WTC11 (cell line): ENCODE measurements at regions not wholly inside any gene's neighbourhood (a gene's known extent, or its start where the extent isn't known, plus 50 kb on each side); places are given as distances from the start of the nearest gene placed in this dataset.
"Not testable (repeated sequence)": the region's sequence is repeated elsewhere in the genome, so short reads cannot be mapped to it uniquely, and the experiment has no call there.

Experiments used
- ATAC-seq: fragments of 200-7000 bp; cut with Tn5 transposase; 2 replicates; pipeline ENCODE4 v1.10.0; 2021; ENCODE audit warnings: mild to moderate bottlenecking, moderate library complexity
- CTCF ChIA-PET: fragments of 300-600 bp; sonication (Branson Sonifier 250); formaldehyde crosslinking; loops from one replicate; lab custom pipeline; 2021; ENCODE audit warnings: antibody characterized with exemption; lab: Charles Lee
- POLR2A ChIA-PET: fragments of 350-600 bp; sonication (Branson Sonifier 250); formaldehyde crosslinking; loops from one replicate; lab custom pipeline; 2021; ENCODE audit warnings: antibody characterized with exemption; lab: Charles Lee
- DNase-seq: peaks from one replicate; pipeline ENCODE4 v3.0.0; 2021; ENCODE audit warnings: low spot score
- H3K27ac Mint-ChIP-seq: 2 replicates; pipeline ENCODE4 v1.8.0; 2021; ENCODE audit warnings: mixed read lengths
- H3K27me3 Mint-ChIP-seq: 2 replicates; pipeline ENCODE4 v1.8.0; 2021; ENCODE audit warnings: low read depth, mild to moderate bottlenecking, moderate library complexity, mixed read lengths
- H3K36me3 Mint-ChIP-seq: 2 replicates; pipeline ENCODE4 v1.8.0; 2021; ENCODE audit warnings: mixed read lengths
- H3K4me1 Mint-ChIP-seq: 2 replicates; pipeline ENCODE4 v1.8.0; 2022; ENCODE audit warnings: mixed read lengths
- H3K4me3 Mint-ChIP-seq: 2 replicates; pipeline ENCODE4 v1.8.0; 2021; ENCODE audit warnings: mild to moderate bottlenecking, moderate library complexity, mixed read lengths
- H3K9me3 Mint-ChIP-seq: 2 replicates; pipeline ENCODE4 v1.8.0; 2021; ENCODE audit warnings: mixed read lengths
- ESRRA ChIP-seq: sonication (generic); formaldehyde crosslinking; IDR thresholded peaks from 2 replicates; pipeline ENCODE4 v1.8.1; 2022; ENCODE audit warnings: mild to moderate bottlenecking, missing genetic modification reagents, borderline replicate concordance
- FOXJ3 ChIP-seq: sonication (generic); formaldehyde crosslinking; IDR thresholded peaks from 2 replicates; pipeline ENCODE4 v1.9.0; 2021; ENCODE audit warnings: missing genetic modification reagents, mild to moderate bottlenecking, borderline replicate concordance
- FOXK1 ChIP-seq: sonication (generic); formaldehyde crosslinking; IDR thresholded peaks from 2 replicates; pipeline ENCODE4 v1.8.0; 2022; ENCODE audit warnings: mild to moderate bottlenecking, moderate library complexity, missing genetic modification reagents
- JAZF1 ChIP-seq: fragments of 250-450 bp; sonication (Bioruptor Pico); IDR thresholded peaks from 2 replicates; pipeline ENCODE4 v1.9.0; 2021; ENCODE audit warnings: moderate library complexity, mild to moderate bottlenecking, inconsistent platforms
- JUN ChIP-seq: sonication (generic); formaldehyde crosslinking; IDR thresholded peaks from 2 replicates; pipeline ENCODE4 v1.8.0; 2023; ENCODE audit warnings: mild to moderate bottlenecking, missing genetic modification reagents
- KAT7 ChIP-seq: sonication (generic); formaldehyde crosslinking; IDR thresholded peaks from 2 replicates; pipeline ENCODE4 v1.8.1; 2023; ENCODE audit warnings: missing genetic modification reagents, mild to moderate bottlenecking, borderline replicate concordance
- MXD4 ChIP-seq: fragments of 250-450 bp; sonication (Bioruptor Pico); IDR thresholded peaks from 2 replicates; pipeline ENCODE4 v1.8.0; 2021; ENCODE audit warnings: mild to moderate bottlenecking, moderate library complexity, borderline replicate concordance
- NFATC4 ChIP-seq: fragments of 250-450 bp; sonication (Bioruptor Pico); IDR thresholded peaks from 2 replicates; pipeline ENCODE4 v1.9.0; 2021; ENCODE audit warnings: mild to moderate bottlenecking
- NR1H2 ChIP-seq: sonication (generic); formaldehyde crosslinking; IDR thresholded peaks from 2 replicates; pipeline ENCODE4 v1.9.0; 2021; ENCODE audit warnings: mild to moderate bottlenecking, moderate library complexity, missing genetic modification reagents
- NR2C2 ChIP-seq: sonication (generic); formaldehyde crosslinking; IDR thresholded peaks from 2 replicates; pipeline ENCODE4 v1.8.0; 2022; ENCODE audit warnings: mild to moderate bottlenecking, missing genetic modification reagents
- ZNF232 ChIP-seq: sonication (generic); formaldehyde crosslinking; IDR thresholded peaks from 2 replicates; pipeline ENCODE4 v1.8.0; 2022; ENCODE audit warnings: mild to moderate bottlenecking, missing genetic modification reagents
- ZNF263 ChIP-seq: sonication (generic); formaldehyde crosslinking; IDR thresholded peaks from 2 replicates; pipeline ENCODE4 v1.8.1; 2022; ENCODE audit warnings: low read depth, mild to moderate bottlenecking, moderate library complexity, missing genetic modification reagents
- ZNF317 ChIP-seq: sonication (generic); formaldehyde crosslinking; IDR thresholded peaks from 2 replicates; pipeline ENCODE4 v1.8.1; 2023; ENCODE audit warnings: low read depth, mild to moderate bottlenecking, moderate library complexity, missing genetic modification reagents, borderline replicate concordance
- ZNF396 ChIP-seq: fragments of 250-450 bp; sonication (Bioruptor Pico); IDR thresholded peaks from 2 replicates; pipeline ENCODE4 v1.8.0; 2021; ENCODE audit warnings: mild to moderate bottlenecking, moderate library complexity, borderline replicate concordance
- ZNF416 ChIP-seq: fragments of 250-450 bp; sonication (Bioruptor Pico); IDR thresholded peaks from 2 replicates; pipeline ENCODE4 v1.9.0; 2021; ENCODE audit warnings: mild to moderate bottlenecking, inconsistent platforms
- TF ChIP-seq, protein P1 (sequence below): sonication (generic); formaldehyde crosslinking; IDR thresholded peaks from 2 replicates; pipeline ENCODE4 v1.8.1; 2022; ENCODE audit warnings: missing genetic modification reagents, borderline replicate concordance
- TF ChIP-seq, protein P2 (sequence below): fragments of 250-450 bp; sonication (Bioruptor Pico); IDR thresholded peaks from 2 replicates; pipeline ENCODE4 v1.9.0; 2021; ENCODE audit warnings: mild to moderate bottlenecking, borderline replicate concordance
- TF ChIP-seq, protein P3 (sequence below): fragments of 250-450 bp; sonication (Bioruptor Pico); IDR thresholded peaks from 2 replicates; pipeline ENCODE4 v1.9.0; 2021; ENCODE audit warnings: mild to moderate bottlenecking
- TF ChIP-seq, protein P4 (sequence below): sonication (generic); formaldehyde crosslinking; IDR thresholded peaks from 2 replicates; pipeline ENCODE4 v1.8.0; 2022; ENCODE audit warnings: mild to moderate bottlenecking, missing genetic modification reagents
- TF ChIP-seq, protein P5 (sequence below): fragments of 250-450 bp; sonication (Bioruptor Pico); conservative IDR thresholded peaks from 2 replicates; pipeline ENCODE4 v1.9.0; 2021; ENCODE audit warnings: mild to moderate bottlenecking
- TF ChIP-seq, protein P6 (sequence below): fragments of 250-450 bp; sonication (Bioruptor Pico); IDR thresholded peaks from 2 replicates; pipeline ENCODE4 v2.1.2; 2022; ENCODE audit warnings: mild to moderate bottlenecking, moderate library complexity

DNA sequence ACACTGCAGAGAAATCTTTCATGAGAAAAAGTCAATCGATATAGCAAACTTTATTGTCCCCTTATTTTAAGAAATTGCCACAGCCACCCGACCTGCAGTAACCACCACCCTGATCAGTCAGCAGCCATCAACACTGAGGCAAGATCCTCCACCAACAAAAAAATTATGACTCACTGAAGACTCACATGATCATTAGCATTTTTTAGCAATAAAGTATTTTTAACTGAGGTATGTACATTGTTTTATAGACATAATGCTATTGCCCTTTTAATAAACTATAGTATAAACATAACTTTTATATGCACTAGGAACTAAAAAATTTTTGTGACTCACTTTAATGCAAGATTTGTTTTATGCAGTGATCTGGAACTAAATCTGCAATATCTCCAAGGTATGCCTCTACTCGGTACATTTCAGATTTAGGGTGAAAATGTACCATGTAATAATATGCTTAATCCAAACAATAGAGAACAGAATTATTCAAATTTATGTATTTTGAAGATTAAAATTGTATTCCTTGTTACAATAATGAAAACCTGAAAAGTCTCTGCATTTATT, 79.2 kb upstream of the CEP126 start:
- H3K27ac Mint-ChIP-seq: no peak overlapping the region
- no peak overlapping the region for H3K4me3 Mint-ChIP-seq

DNA sequence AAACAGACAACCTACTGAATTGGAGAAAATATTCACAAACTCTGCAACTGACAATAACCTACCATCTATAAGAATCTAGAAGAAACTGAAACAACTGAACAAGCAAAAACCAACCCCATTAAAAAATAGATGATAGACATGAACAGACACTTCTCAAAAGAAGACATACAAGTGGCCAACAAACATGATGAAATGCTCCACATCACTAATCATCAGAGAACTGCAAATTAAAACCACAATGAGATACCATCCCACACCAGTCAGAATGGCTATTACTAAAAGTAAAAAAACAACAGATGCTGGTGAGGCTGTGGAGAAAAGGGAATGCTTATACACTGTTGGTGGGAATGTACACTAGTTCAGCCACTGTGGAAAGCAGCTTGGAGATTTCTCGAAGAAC, 84.3 kb upstream of the CEP126 start:
- H3K9me3 Mint-ChIP-seq, POLR2A ChIA-PET, H3K27ac Mint-ChIP-seq, CTCF ChIA-PET, H3K4me3 Mint-ChIP-seq, DNase-seq, H3K27me3 Mint-ChIP-seq, H3K4me1 Mint-ChIP-seq, ATAC-seq, H3K36me3 Mint-ChIP-seq: not testable (repeated sequence)

More for the DNA sequence above, 79.2 kb upstream of the CEP126 start:
- Mint-ChIP-seq H3K4me1 (no peaks in the 10 kb centered on the region), H3K27me3 (no peaks in the 10 kb centered on the region), H3K9me3 (peaks cover 8% of the 10 kb centered on the region), H3K36me3 (no peaks in the 10 kb centered on the region)
- CTCF ChIA-PET: no interaction called here
- ATAC-seq (no peak), DNase-seq (no peak)
- TF ChIP-seq MXD4 (CRISPR knock-in tag) (no peak), ESRRA (no peak), ZNF396 (CRISPR knock-in tag) (no peak), ZNF317 (CRISPR knock-in tag) (no peak), NFATC4 (CRISPR knock-in tag) (no peak), NR2C2 (CRISPR knock-in tag) (no peak), KAT7 (CRISPR knock-in tag) (no peak), ZNF263 (CRISPR knock-in tag) (no peak)
- TF ChIP-seq, protein P1, sequence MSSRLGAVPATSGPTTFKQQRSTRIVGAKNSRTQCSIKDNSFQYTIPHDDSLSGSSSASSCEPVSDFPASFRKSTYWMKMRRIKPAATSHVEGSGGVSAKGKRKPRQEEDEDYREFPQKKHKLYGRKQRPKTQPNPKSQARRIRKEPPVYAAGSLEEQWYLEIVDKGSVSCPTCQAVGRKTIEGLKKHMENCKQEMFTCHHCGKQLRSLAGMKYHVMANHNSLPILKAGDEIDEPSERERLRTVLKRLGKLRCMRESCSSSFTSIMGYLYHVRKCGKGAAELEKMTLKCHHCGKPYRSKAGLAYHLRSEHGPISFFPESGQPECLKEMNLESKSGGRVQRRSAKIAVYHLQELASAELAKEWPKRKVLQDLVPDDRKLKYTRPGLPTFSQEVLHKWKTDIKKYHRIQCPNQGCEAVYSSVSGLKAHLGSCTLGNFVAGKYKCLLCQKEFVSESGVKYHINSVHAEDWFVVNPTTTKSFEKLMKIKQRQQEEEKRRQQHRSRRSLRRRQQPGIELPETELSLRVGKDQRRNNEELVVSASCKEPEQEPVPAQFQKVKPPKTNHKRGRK (CRISPR knock-in tag): no peak
- POLR2A ChIA-PET: no interaction called here

DNA sequence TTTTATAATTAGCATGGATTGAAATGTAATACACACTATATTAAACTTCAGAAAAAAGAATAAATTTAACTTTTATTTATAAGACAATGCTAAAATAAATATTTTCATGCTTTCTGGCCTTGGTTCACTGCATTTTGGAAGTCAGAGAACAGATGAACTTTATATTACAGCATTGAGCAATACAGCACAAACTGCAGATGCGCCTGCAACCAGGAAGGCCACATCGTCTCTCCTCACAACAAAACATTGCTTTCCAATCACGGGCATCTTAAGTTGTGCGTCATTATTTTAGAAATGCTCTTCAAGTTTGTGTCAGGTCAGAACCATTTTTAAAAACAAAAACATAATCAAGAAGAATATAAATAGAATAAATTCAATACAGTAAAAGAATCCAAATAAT, 89.3 kb upstream of the CEP126 start:
- no peak for DNase-seq
- POLR2A ChIA-PET: no interaction called here

DNA sequence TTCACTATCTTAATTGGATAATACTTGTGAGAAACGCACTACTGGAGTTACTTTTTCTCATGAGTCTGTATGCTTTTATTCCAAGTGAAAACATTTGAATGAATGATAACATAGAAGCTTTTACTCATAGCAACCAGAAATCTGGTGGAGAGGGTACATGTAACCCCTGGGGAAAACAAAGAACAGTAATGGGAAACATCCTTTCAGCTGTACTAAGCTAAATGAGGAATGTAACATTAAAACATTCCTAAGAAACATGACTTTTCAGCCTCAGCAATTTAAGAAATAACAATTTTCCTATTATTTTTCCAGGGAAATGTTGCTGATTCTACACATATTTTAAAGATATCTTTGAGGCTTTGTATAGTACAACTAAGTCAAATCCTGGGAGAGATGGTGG, 97.2 kb upstream of the CEP126 start:
- ChIA-PET CTCF (no interaction called here), POLR2A (no interaction called here)
- TF ChIP-seq JAZF1 (CRISPR knock-in tag) (no peak), KAT7 (CRISPR knock-in tag) (no peak), ZNF232 (CRISPR knock-in tag) (no peak)
- TF ChIP-seq, protein P2, sequence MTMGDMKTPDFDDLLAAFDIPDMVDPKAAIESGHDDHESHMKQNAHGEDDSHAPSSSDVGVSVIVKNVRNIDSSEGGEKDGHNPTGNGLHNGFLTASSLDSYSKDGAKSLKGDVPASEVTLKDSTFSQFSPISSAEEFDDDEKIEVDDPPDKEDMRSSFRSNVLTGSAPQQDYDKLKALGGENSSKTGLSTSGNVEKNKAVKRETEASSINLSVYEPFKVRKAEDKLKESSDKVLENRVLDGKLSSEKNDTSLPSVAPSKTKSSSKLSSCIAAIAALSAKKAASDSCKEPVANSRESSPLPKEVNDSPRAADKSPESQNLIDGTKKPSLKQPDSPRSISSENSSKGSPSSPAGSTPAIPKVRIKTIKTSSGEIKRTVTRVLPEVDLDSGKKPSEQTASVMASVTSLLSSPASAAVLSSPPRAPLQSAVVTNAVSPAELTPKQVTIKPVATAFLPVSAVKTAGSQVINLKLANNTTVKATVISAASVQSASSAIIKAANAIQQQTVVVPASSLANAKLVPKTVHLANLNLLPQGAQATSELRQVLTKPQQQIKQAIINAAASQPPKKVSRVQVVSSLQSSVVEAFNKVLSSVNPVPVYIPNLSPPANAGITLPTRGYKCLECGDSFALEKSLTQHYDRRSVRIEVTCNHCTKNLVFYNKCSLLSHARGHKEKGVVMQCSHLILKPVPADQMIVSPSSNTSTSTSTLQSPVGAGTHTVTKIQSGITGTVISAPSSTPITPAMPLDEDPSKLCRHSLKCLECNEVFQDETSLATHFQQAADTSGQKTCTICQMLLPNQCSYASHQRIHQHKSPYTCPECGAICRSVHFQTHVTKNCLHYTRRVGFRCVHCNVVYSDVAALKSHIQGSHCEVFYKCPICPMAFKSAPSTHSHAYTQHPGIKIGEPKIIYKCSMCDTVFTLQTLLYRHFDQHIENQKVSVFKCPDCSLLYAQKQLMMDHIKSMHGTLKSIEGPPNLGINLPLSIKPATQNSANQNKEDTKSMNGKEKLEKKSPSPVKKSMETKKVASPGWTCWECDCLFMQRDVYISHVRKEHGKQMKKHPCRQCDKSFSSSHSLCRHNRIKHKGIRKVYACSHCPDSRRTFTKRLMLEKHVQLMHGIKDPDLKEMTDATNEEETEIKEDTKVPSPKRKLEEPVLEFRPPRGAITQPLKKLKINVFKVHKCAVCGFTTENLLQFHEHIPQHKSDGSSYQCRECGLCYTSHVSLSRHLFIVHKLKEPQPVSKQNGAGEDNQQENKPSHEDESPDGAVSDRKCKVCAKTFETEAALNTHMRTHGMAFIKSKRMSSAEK (CRISPR knock-in tag): no peak
- TF ChIP-seq, protein P3, sequence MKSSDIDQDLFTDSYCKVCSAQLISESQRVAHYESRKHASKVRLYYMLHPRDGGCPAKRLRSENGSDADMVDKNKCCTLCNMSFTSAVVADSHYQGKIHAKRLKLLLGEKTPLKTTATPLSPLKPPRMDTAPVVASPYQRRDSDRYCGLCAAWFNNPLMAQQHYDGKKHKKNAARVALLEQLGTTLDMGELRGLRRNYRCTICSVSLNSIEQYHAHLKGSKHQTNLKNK (CRISPR knock-in tag): no peak
- TF ChIP-seq, protein P4, sequence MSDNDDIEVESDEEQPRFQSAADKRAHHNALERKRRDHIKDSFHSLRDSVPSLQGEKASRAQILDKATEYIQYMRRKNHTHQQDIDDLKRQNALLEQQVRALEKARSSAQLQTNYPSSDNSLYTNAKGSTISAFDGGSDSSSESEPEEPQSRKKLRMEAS (CRISPR knock-in tag): no peak

More for the DNA sequence above, 89.3 kb upstream of the CEP126 start:
- H3K9me3 Mint-ChIP-seq: no peaks in the 10 kb centered on the region
- no peak overlapping the region for H3K4me3 Mint-ChIP-seq
- H3K27me3 Mint-ChIP-seq: no peaks in the 10 kb centered on the region
- CTCF ChIA-PET: no interaction called here
- no peak for ATAC-seq
- TF ChIP-seq ZNF416 (CRISPR knock-in tag): no peak
- TF ChIP-seq, protein P5, sequence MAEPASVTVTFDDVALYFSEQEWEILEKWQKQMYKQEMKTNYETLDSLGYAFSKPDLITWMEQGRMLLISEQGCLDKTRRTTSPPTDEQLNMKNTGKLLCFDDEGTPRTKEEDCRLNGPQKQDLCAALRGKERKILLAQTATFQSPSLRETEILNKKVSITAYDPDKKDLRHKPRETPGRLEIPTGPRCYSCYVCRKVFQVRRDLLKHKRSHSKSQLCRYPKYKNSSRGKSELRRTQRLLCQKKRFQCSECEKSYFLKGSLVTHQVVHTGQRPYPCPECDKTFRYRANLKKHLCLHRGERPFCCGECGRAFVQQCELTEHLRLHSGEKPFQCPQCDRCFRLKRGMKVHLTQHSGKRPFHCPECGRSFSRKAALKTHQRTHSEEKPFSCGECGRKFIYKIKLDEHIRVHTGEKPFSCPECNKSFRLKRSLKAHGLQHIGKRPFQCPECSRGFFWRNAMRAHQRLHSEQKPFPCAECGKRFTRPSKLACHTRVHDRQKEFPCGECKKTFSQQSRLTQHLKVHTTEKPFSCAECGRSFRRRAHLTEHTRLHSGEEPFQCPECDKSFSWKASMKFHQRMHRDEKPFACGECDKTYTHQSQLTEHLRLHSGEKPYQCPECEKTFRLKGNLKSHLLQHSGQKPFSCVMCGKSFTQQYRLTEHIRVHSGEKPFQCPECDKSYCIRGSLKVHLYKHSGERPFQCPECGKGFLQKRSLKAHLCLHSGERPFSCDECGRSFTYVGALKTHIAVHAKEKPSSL (CRISPR knock-in tag): no peak
- TF ChIP-seq FOXK1 (CRISPR knock-in tag): no peak
- TF ChIP-seq FOXJ3: no peak
- TF ChIP-seq JUN: no peak
- TF ChIP-seq, protein P6, sequence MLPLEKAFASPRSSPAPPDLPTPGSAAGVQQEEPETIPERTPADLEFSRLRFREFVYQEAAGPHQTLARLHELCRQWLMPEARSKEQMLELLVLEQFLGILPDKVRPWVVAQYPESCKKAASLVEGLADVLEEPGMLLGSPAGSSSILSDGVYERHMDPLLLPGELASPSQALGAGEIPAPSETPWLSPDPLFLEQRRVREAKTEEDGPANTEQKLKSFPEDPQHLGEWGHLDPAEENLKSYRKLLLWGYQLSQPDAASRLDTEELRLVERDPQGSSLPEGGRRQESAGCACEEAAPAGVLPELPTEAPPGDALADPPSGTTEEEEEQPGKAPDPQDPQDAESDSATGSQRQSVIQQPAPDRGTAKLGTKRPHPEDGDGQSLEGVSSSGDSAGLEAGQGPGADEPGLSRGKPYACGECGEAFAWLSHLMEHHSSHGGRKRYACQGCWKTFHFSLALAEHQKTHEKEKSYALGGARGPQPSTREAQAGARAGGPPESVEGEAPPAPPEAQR (CRISPR knock-in tag): no peak
- TF ChIP-seq NR1H2 (CRISPR knock-in tag): no peak
- TF ChIP-seq KAT7 (CRISPR knock-in tag): no peak
- no peaks in the 10 kb centered on the region for H3K36me3 Mint-ChIP-seq
- H3K27ac Mint-ChIP-seq: no peak overlapping the region
- H3K4me1 Mint-ChIP-seq: no peaks in the 10 kb centered on the region

More for the DNA sequence above, 97.2 kb upstream of the CEP126 start:
- no peaks in the 10 kb centered on the region for H3K36me3 Mint-ChIP-seq
- H3K9me3 Mint-ChIP-seq: no peaks in the 10 kb centered on the region
- H3K4me3 Mint-ChIP-seq: no peak overlapping the region
- H3K27ac Mint-ChIP-seq: no peak overlapping the region
- no peak for ATAC-seq
- no peaks in the 10 kb centered on the region for H3K27me3 Mint-ChIP-seq
- DNase-seq: no peak
- no peaks in the 10 kb centered on the region for H3K4me1 Mint-ChIP-seq
